H9 (cell line): ENCODE measurements at regions not wholly inside any gene's neighbourhood (a gene's known extent, or its start where the extent isn't known, plus 50 kb on each side); places are given as distances from the start of the nearest gene placed in this dataset.

ENCODE experiments used
- DNase-seq: peaks from one replicate; pipeline ENCODE4 v3.0.0-alpha.2; 2017
- H2AFZ ChIP-seq: one replicate; pipeline ENCODE4 v1.6.1; 2013; ENCODE audit warnings: mild to moderate bottlenecking, low read length, control low read depth, moderate library complexity
- H2AK5ac ChIP-seq: 2 replicates; pipeline ENCODE4 v1.6.1; 2013; ENCODE audit warnings: low read length, control low read depth, mixed read lengths; ENCODE audit not compliant: insufficient read length
- H2BK120ac ChIP-seq: one replicate; pipeline ENCODE4 v1.6.1; 2013; ENCODE audit warnings: low read depth, mild to moderate bottlenecking, low read length, control low read depth, inconsistent platforms; ENCODE audit not compliant: poor library complexity, severe bottlenecking
- H2BK12ac ChIP-seq: 2 replicates; pipeline ENCODE4 v1.6.1; 2013; ENCODE audit warnings: low read length, control low read depth, mixed read lengths, low read depth; ENCODE audit not compliant: insufficient read length
- H2BK15ac ChIP-seq: 2 replicates; pipeline ENCODE4 v1.6.1; 2013; ENCODE audit warnings: low read depth, low read length, control low read depth
- H2BK20ac ChIP-seq: one replicate; pipeline ENCODE4 v1.6.1; 2013; ENCODE audit warnings: low read depth, mild to moderate bottlenecking, low read length, control low read depth, inconsistent platforms; ENCODE audit not compliant: poor library complexity, severe bottlenecking
- H2BK5ac ChIP-seq: 2 replicates; pipeline ENCODE4 v1.6.1; 2013; ENCODE audit warnings: low read length, control low read depth, mixed read lengths; ENCODE audit not compliant: insufficient read length
- H3K14ac ChIP-seq: 2 replicates; pipeline ENCODE4 v1.6.1; 2013; ENCODE audit warnings: low read length, control low read depth; ENCODE audit not compliant: insufficient read depth
- H3K18ac ChIP-seq: 2 replicates; pipeline ENCODE4 v1.6.1; 2013; ENCODE audit warnings: low read depth, mild to moderate bottlenecking, mixed read lengths, low read length, control low read depth; ENCODE audit not compliant: insufficient read length
- H3K23ac ChIP-seq: 2 replicates; pipeline ENCODE4 v1.6.1; 2013; ENCODE audit warnings: low read length, control low read depth, mixed read lengths, low read depth; ENCODE audit not compliant: insufficient read length
- H3K23me2 ChIP-seq: 2 replicates; pipeline ENCODE4 v1.6.1; 2013; ENCODE audit warnings: low read depth, mild to moderate bottlenecking, mixed read lengths, low read length, control low read depth; ENCODE audit not compliant: insufficient read length, poor library complexity, severe bottlenecking
- H3K27ac ChIP-seq: 2 replicates; pipeline ENCODE4 v1.5.1; 2013; ENCODE audit warnings: low read length, control low read depth, mixed read lengths, low read depth; ENCODE audit not compliant: insufficient read length
- H3K27me3 ChIP-seq: 2 replicates; pipeline ENCODE4 v1.6.1; 2013; ENCODE audit warnings: low read length, control low read depth, inconsistent platforms; ENCODE audit not compliant: insufficient read depth
- H3K4ac ChIP-seq: 2 replicates; pipeline ENCODE4 v1.6.1; 2013; ENCODE audit warnings: low read depth, mild to moderate bottlenecking, control low read depth, inconsistent platforms, low read length, moderate library complexity
- H3K4me1 ChIP-seq: 2 replicates; pipeline ENCODE4 v1.6.1; 2013; ENCODE audit warnings: low read length, control low read depth, inconsistent platforms; ENCODE audit not compliant: insufficient read depth
- H3K4me2 ChIP-seq: 2 replicates; pipeline ENCODE4 v1.6.1; 2013; ENCODE audit warnings: low read length, control low read depth, mixed read lengths; ENCODE audit not compliant: insufficient read length, insufficient read depth
- H3K56ac ChIP-seq: 2 replicates; pipeline ENCODE4 v1.6.1; 2013; ENCODE audit warnings: low read depth, mild to moderate bottlenecking, mixed read lengths, low read length, control low read depth; ENCODE audit not compliant: insufficient read length
- H3K79me1 ChIP-seq: 2 replicates; pipeline ENCODE4 v1.6.1; 2013; ENCODE audit warnings: low read depth, mild to moderate bottlenecking, moderate library complexity, low read length, control low read depth, inconsistent platforms; ENCODE audit not compliant: insufficient read depth, poor library complexity, severe bottlenecking
- H3K79me2 ChIP-seq: 2 replicates; pipeline ENCODE4 v1.6.1; 2013; ENCODE audit warnings: low read length, control low read depth, inconsistent platforms; ENCODE audit not compliant: insufficient read depth
- H3K9ac ChIP-seq: 2 replicates; pipeline ENCODE4 v1.6.1; 2013; ENCODE audit warnings: low read length, control low read depth, mixed read lengths; ENCODE audit not compliant: insufficient read length; ENCODE audit errors: extremely low read depth
- H3K9me3 ChIP-seq: one replicate; pipeline ENCODE4 v1.6.1; 2013; ENCODE audit warnings: low read depth, low read length, inconsistent platforms; ENCODE audit not compliant: control insufficient read depth
- H3T11ph ChIP-seq: one replicate; pipeline ENCODE4 v1.6.1; 2013; ENCODE audit warnings: mild to moderate bottlenecking, low read length, control low read depth, inconsistent platforms
- H4K20me1 ChIP-seq: one replicate; pipeline ENCODE4 v1.6.1; 2013; ENCODE audit not compliant: control insufficient read depth, insufficient read length, insufficient read depth
- H4K5ac ChIP-seq: 2 replicates; pipeline ENCODE4 v1.6.1; 2013; ENCODE audit warnings: low read depth, mild to moderate bottlenecking, mixed read lengths, low read length, control low read depth; ENCODE audit not compliant: insufficient read length
- H4K8ac ChIP-seq: replicated peaks from 2 replicates; pipeline ENCODE4 v1.6.1; 2013; ENCODE audit warnings: low read length, control low read depth, mixed read lengths, low read depth; ENCODE audit not compliant: insufficient read length
- H4K91ac ChIP-seq: 2 replicates; pipeline ENCODE4 v1.6.1; 2013; ENCODE audit warnings: low read depth, mild to moderate bottlenecking, moderate library complexity, mixed read lengths, low read length, control low read depth; ENCODE audit not compliant: insufficient read length
- H3K27ac Mint-ChIP-seq, 3 experiments: 2 replicates in 2 of 3; 3 replicates in 1 of 3; pipeline ENCODE4 v1.8.0; 2020 to 2021; ENCODE audit warnings: mixed read lengths in 3 of 3, mild to moderate bottlenecking in 1 of 3, moderate library complexity in 1 of 3
- H3K27me3 Mint-ChIP-seq: 2 replicates; pipeline ENCODE4 v1.8.0; 2021; ENCODE audit warnings: low read depth, mild to moderate bottlenecking, moderate library complexity, mixed read lengths
- H3K36me3 Mint-ChIP-seq, 3 experiments: 2 replicates in 2 of 3; 3 replicates in 1 of 3; pipeline ENCODE4 v1.8.0; 2020 to 2021; ENCODE audit warnings: low read depth in 3 of 3, mixed read lengths in 3 of 3; ENCODE audit not compliant: insufficient read depth in 1 of 3
- H3K4me1 Mint-ChIP-seq, 2 experiments: 2 replicates each; pipeline ENCODE4 v1.8.0; 2020; ENCODE audit warnings: mixed read lengths in 2 of 2
- H3K4me3 Mint-ChIP-seq, 2 experiments: 2 replicates in 1 of 2; 3 replicates in 1 of 2; pipeline ENCODE4 v1.8.0; 2020 to 2021; ENCODE audit warnings: mild to moderate bottlenecking in 2 of 2, mixed read lengths in 2 of 2, moderate library complexity in 1 of 2
- H3K9me3 Mint-ChIP-seq, 2 experiments: 2 replicates in 1 of 2; 3 replicates in 1 of 2; pipeline ENCODE4 v1.8.0; 2020; ENCODE audit warnings: mild to moderate bottlenecking in 2 of 2, mixed read lengths in 2 of 2, moderate library complexity in 1 of 2
- CTCF ChIP-seq: fragments of 200-600 bp; sonication (generic); conservative IDR thresholded peaks from 3 replicates; pipeline ENCODE4 v1.8.0; 2021; ENCODE audit warnings: antibody characterized with exemption, mild to moderate bottlenecking
- WGBS: extraction: QIAGEN DNeasy Blood & Tissue Kit; methylation state at CpG from one replicate; pipeline ENCODE4 v1.1.7; 2013; ENCODE audit warnings: missing lambda C conversion rate, low lambda C conversion rate, mixed read lengths; ENCODE audit not compliant: insufficient read length; ENCODE audit errors: extremely low coverage; 5-methylcytosine and 5-hydroxymethylcytosine counted together

- Histone ChIP-seq H3K79me1 (no peaks in the 10 kb centered on the region), H3K9ac (no peak overlapping the region), H4K20me1 (no peaks in the 10 kb centered on the region), H3K23me2 (no peaks in the 10 kb centered on the region), H3K4me2 (no peak overlapping the region), H2AK5ac (no peak overlapping the region), H3K79me2 (no peaks in the 10 kb centered on the region), H4K91ac (no peak overlapping the region), H2BK20ac (no peak overlapping the region), H2BK12ac (no peak overlapping the region), H2AFZ (no peak overlapping the region), H4K8ac (no peak overlapping the region), H3K14ac (no peak overlapping the region), H3K9me3 (no peaks in the 10 kb centered on the region), H3K4ac (no peak overlapping the region), H3K27ac (no peak overlapping the region), H4K5ac (no peak overlapping the region), H2BK5ac (no peak overlapping the region), H2BK120ac (no peak overlapping the region), H2BK15ac (no peak overlapping the region), H3K4me1 (no peaks in the 10 kb centered on the region), H3K23ac (no peak overlapping the region), H3K56ac (no peak overlapping the region), H3T11ph (no peak overlapping the region), H3K27me3 (no peaks in the 10 kb centered on the region; the same call in 1 of the 2 replicates), H3K18ac (no peak overlapping the region)
- WGBS = no CpG with 5 or more reads among the region's 1 CpG
- Mint-ChIP-seq H3K27ac (no peak overlapping the region), H3K4me1 (no peaks in the 10 kb centered on the region), H3K9me3 (peaks cover 4 to 5% of the 10 kb centered on the region in 2 experiments; a peak in 3 of 5 replicates), H3K36me3 (peaks cover 0 to 5% (median 0%) of the 10 kb centered on the region in 3 experiments; a peak in 2 of 7 replicates), H3K4me3 (no peak overlapping the region), H3K27me3 (peaks cover 6% of the 10 kb centered on the region)
- no peak for TF ChIP-seq CTCF
- DNase-seq = no peak
These were observed 79.0 kb upstream of the TMEM252 start for GRCh38 chr9:68619636-68620035.
